ENCODE measurements at regions not wholly inside any gene's neighbourhood (a gene's known extent, or its start where the extent isn't known, plus 50 kb on each side); places are given as distances from the start of the nearest gene placed in this dataset.

DNA sequence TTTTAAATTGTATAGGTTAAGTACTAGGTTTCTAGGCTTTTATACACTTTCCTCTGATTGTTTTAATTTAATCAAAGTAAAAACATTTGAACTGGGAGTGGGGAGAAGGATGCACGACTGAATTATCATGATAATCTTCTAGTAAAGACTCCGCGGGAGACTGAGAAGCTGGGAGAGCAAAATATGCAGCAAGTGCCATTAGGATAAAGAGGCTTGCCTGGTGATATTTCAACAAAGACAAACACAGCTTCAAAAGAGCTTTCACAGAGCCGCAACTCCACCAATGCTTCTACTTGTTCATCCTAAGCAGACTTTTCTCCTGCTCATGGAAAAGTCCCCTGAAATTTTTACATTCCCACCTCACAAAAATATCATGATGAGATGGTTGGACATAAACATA lies 239.0 kb upstream of the PTBP2 start:
- TF ChIP-seq, protein P1, sequence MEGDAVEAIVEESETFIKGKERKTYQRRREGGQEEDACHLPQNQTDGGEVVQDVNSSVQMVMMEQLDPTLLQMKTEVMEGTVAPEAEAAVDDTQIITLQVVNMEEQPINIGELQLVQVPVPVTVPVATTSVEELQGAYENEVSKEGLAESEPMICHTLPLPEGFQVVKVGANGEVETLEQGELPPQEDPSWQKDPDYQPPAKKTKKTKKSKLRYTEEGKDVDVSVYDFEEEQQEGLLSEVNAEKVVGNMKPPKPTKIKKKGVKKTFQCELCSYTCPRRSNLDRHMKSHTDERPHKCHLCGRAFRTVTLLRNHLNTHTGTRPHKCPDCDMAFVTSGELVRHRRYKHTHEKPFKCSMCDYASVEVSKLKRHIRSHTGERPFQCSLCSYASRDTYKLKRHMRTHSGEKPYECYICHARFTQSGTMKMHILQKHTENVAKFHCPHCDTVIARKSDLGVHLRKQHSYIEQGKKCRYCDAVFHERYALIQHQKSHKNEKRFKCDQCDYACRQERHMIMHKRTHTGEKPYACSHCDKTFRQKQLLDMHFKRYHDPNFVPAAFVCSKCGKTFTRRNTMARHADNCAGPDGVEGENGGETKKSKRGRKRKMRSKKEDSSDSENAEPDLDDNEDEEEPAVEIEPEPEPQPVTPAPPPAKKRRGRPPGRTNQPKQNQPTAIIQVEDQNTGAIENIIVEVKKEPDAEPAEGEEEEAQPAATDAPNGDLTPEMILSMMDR (IDR thresholded peaks at IDR 0.05) = no peak
- no peak for TF ChIP-seq POLR2A (IDR thresholded peaks at IDR 0.05)
- no peak for TF ChIP-seq POLR2AphosphoS5 (IDR thresholded peaks at IDR 0.05)

Data from upper lobe of left lung (tissue), 4 donors.